Mesenchymal stem cell (in vitro differentiated cells and primary cell): ENCODE measurements at regions not wholly inside any gene's neighbourhood (a gene's known extent, or its start where the extent isn't known, plus 50 kb on each side); places are given as distances from the start of the nearest gene placed in this dataset.

Experiments
- DNase-seq: peaks from one replicate; pipeline ENCODE4 v3.0.0-alpha.2; 2013
- H2AFZ ChIP-seq: one replicate; pipeline ENCODE4 v1.6.1; 2013; ENCODE audit warnings: low read depth, mild to moderate bottlenecking, control low read depth, inconsistent platforms, low read length, moderate library complexity
- H2AK5ac ChIP-seq: 2 replicates; pipeline ENCODE4 v1.6.1; 2013; ENCODE audit warnings: low read length, moderate library complexity, mild to moderate bottlenecking, inconsistent platforms; ENCODE audit not compliant: severe bottlenecking
- H2BK120ac ChIP-seq: one replicate; pipeline ENCODE4 v1.6.1; 2013; ENCODE audit warnings: low read depth, mild to moderate bottlenecking, inconsistent platforms, low read length, moderate library complexity
- H2BK12ac ChIP-seq, 2 experiments: one replicate each; pipeline ENCODE4 v1.6.1; 2013; ENCODE audit warnings: inconsistent platforms in 2 of 2, low read length in 2 of 2, mild to moderate bottlenecking in 2 of 2, moderate library complexity in 2 of 2, control low read depth in 1 of 2
- H2BK15ac ChIP-seq: one replicate; pipeline ENCODE4 v1.6.1; 2013; ENCODE audit warnings: mild to moderate bottlenecking, low read depth, inconsistent platforms; ENCODE audit not compliant: poor library complexity, severe bottlenecking
- H2BK5ac ChIP-seq: 2 replicates; pipeline ENCODE4 v1.6.1; 2013; ENCODE audit warnings: low read depth, mild to moderate bottlenecking, low read length, control low read depth, inconsistent platforms; ENCODE audit not compliant: poor library complexity, severe bottlenecking
- H3K14ac ChIP-seq, 2 experiments: one replicate each; pipeline ENCODE4 v1.6.1; 2013; ENCODE audit warnings: inconsistent platforms in 2 of 2, low read length in 2 of 2, control low read depth in 1 of 2, mild to moderate bottlenecking in 1 of 2, moderate library complexity in 1 of 2
- H3K18ac ChIP-seq, 2 experiments: one replicate each; pipeline ENCODE4 v1.6.1; 2013; ENCODE audit warnings: inconsistent platforms in 2 of 2, low read length in 2 of 2, control low read depth in 1 of 2, low read depth in 1 of 2, mild to moderate bottlenecking in 1 of 2
- H3K23ac ChIP-seq, 2 experiments: one replicate each; pipeline ENCODE4 v1.6.1; 2013; ENCODE audit warnings: inconsistent platforms in 2 of 2, low read length in 2 of 2, mild to moderate bottlenecking in 2 of 2, moderate library complexity in 2 of 2, control low read depth in 1 of 2
- H3K27ac ChIP-seq: 2 replicates; pipeline ENCODE4 v1.5.1; 2013; ENCODE audit warnings: mild to moderate bottlenecking, moderate library complexity, low read length, control low read depth, inconsistent platforms; ENCODE audit not compliant: poor library complexity, severe bottlenecking
- H3K27me3 ChIP-seq, 2 experiments: 2 replicates each; pipeline versions ENCODE4 v1.6.1 to v1.7.0; 2013; ENCODE audit warnings: low read length in 2 of 2, mild to moderate bottlenecking in 2 of 2, moderate library complexity in 2 of 2, control low read depth in 1 of 2, inconsistent platforms in 1 of 2; ENCODE audit not compliant: control insufficient read depth in 1 of 2, insufficient read depth in 1 of 2
- H3K36me3 ChIP-seq, 2 experiments: 2 replicates each; pipeline versions ENCODE4 v1.6.1 to v1.7.0; 2013; ENCODE audit warnings: low read length in 2 of 2, control low read depth in 1 of 2, inconsistent platforms in 1 of 2, low read depth in 1 of 2, mild to moderate bottlenecking in 1 of 2; ENCODE audit not compliant: insufficient read depth in 2 of 2, control insufficient read depth in 1 of 2
- H3K4ac ChIP-seq, 2 experiments: one replicate each; pipeline ENCODE4 v1.6.1; 2013; ENCODE audit warnings: inconsistent platforms in 2 of 2, low read length in 2 of 2, mild to moderate bottlenecking in 2 of 2, moderate library complexity in 2 of 2, control low read depth in 1 of 2, low read depth in 1 of 2
- H3K4me1 ChIP-seq: 2 replicates; pipeline ENCODE4 v1.6.1; 2013; ENCODE audit warnings: low read depth, low read length, control low read depth; ENCODE audit not compliant: control insufficient read depth, insufficient read depth
- H3K4me2 ChIP-seq: 2 replicates; pipeline ENCODE4 v1.6.1; 2013; ENCODE audit warnings: low read length, mild to moderate bottlenecking, inconsistent platforms; ENCODE audit not compliant: poor library complexity, severe bottlenecking
- H3K4me3 ChIP-seq, 2 experiments: 2 replicates each; pipeline versions ENCODE4 v1.5.1 to v1.7.0; 2013; ENCODE audit warnings: low read length in 2 of 2, mild to moderate bottlenecking in 2 of 2, control low read depth in 1 of 2, low read depth in 1 of 2; ENCODE audit not compliant: insufficient read depth in 1 of 2
- H3K79me1 ChIP-seq: replicated peaks from 2 replicates; pipeline ENCODE4 v1.6.1; 2013; ENCODE audit warnings: mild to moderate bottlenecking, control low read depth, low read length, inconsistent platforms; ENCODE audit not compliant: poor library complexity, severe bottlenecking
- H3K9ac ChIP-seq: 2 replicates; pipeline ENCODE4 v1.7.0; 2013; ENCODE audit warnings: mild to moderate bottlenecking, low read length, moderate library complexity
- H3K9me3 ChIP-seq: 2 replicates; pipeline ENCODE4 v1.7.0; 2013; ENCODE audit warnings: mild to moderate bottlenecking, low read length; ENCODE audit not compliant: control insufficient read depth
- H4K8ac ChIP-seq: one replicate; pipeline ENCODE4 v1.6.1; 2013; ENCODE audit warnings: inconsistent platforms, mild to moderate bottlenecking, low read length, moderate library complexity
- H4K91ac ChIP-seq: one replicate; pipeline ENCODE4 v1.6.1; 2013; ENCODE audit warnings: mild to moderate bottlenecking, low read length, inconsistent platforms
- WGBS: methylation state at CpG from one replicate; pipeline ENCODE4 v1.1.7; 2013; ENCODE audit warnings: mixed read lengths; 5-methylcytosine and 5-hydroxymethylcytosine counted together

DNA sequence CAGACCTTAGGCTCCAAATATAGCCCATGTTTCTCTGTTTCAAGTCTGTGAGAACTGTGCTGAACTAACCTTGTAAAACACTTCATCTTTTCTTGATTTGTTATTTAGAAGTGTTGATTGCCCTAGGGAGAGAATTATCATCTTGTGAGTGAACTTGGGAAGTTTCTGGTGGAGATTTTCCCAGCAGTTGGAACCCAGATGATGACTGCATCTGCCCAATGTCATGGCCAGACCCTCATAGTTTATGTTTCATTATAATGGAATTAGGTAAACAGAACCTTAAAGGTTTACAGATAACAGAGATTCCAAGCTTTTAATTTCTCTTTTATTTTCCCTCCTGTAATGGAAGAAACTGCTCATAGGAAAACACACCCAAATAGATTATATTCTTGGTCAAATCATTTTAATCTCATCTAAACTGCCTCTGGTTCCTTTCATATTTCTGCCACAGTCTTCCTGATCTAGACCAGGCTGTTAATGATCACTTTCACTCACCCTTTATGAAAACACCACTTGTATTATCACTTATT lies 569.1 kb downstream of the KCTD12 start:
- Histone ChIP-seq H2BK5ac (no peak overlapping the region), H3K23ac (no peak overlapping the region), H3K4ac (no peak overlapping the region), H2AK5ac (no peak overlapping the region), H2AFZ (no peak overlapping the region), H2BK12ac (no peak overlapping the region), H3K9me3 (peaks cover 12% of the 10 kb centered on the region), H3K9ac (no peak overlapping the region), H2BK120ac (no peak overlapping the region), H3K79me1 (no peaks in the 10 kb centered on the region), H2BK15ac (no peak overlapping the region), H4K8ac (no peak overlapping the region), H3K18ac (no peak overlapping the region), H3K27ac (no peak overlapping the region), H3K27me3 (no peaks in the 10 kb centered on the region), H4K91ac (no peak overlapping the region), H3K4me1 (no peaks in the 10 kb centered on the region), H3K4me2 (no peak overlapping the region), H3K14ac (no peak overlapping the region), H3K36me3 (no peaks in the 10 kb centered on the region), H3K4me3 (no peak overlapping the region)
- DNase-seq = peak; percentile 23

DNA sequence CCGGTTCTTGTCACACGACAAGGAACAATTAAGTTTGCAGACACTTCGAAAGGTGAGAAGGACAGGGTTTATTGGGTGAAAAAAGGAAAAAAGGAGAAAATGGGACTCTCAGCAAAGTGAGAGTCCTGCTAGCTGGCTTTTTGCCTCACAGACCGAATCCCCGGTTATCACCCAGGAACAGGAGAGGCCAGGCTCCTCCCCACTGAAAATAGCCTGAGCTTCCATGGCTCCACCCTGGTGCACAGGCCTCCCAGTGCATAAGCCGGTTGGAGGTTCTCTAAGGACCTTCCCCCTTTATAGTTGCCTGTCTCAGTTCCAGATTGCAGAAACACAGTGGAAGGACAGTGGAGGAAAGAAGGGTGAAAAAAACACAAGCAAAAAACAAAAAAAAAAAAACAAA lies 571.7 kb downstream of the KCTD12 start:
- no peak overlapping the region for H3K4me2 ChIP-seq
- no peak overlapping the region for H3K14ac ChIP-seq
- no peaks in the 10 kb centered on the region for H3K36me3 ChIP-seq
- no peaks in the 10 kb centered on the region for H3K27me3 ChIP-seq
- no peak overlapping the region for H3K4me3 ChIP-seq
- H3K4ac ChIP-seq = no peak overlapping the region
- H2AFZ ChIP-seq = no peak overlapping the region
- no peak for DNase-seq
- H3K9me3 ChIP-seq = no peaks in the 10 kb centered on the region
- H2AK5ac ChIP-seq = no peak overlapping the region
- H3K4me1 ChIP-seq = no peaks in the 10 kb centered on the region
- no peak overlapping the region for H2BK5ac ChIP-seq
- 92% methylated on average over 5 of the region's 6 CpGs for WGBS
- no peak overlapping the region for H4K8ac ChIP-seq
- no peak overlapping the region for H4K91ac ChIP-seq
- no peak overlapping the region for H2BK12ac ChIP-seq
- H3K9ac ChIP-seq = no peak overlapping the region
- H3K23ac ChIP-seq = no peak overlapping the region
- H3K79me1 ChIP-seq = no peaks in the 10 kb centered on the region
- H3K18ac ChIP-seq = peak overlapping the region in 1 of 2 experiments; percentile 34
- H3K27ac ChIP-seq = no peak overlapping the region
- no peak overlapping the region for H2BK15ac ChIP-seq
- H2BK120ac ChIP-seq = no peak overlapping the region

DNA sequence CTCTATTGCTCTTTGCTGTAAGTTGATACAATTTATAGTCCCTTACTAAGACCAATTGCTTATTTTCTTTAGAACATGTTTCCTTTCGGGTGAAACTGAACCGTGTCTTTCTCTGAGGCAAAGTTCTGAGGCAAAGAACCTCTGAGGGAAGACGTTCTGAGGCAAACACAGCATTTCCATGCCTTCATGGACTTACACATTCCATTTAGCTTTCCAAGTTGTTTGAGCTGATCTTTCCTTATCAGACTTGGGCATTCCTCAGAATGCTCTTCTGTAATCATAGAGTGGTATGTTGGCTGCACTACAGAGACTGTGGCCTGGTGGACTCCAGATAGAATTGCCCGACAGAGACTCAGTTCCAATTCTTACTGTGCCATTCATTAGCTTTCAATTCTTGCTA lies 579.1 kb downstream of the KCTD12 start:
- no peak overlapping the region for H4K91ac ChIP-seq
- no peak overlapping the region for H3K14ac ChIP-seq
- no peak overlapping the region for H2AK5ac ChIP-seq
- H3K4me3 ChIP-seq = no peak overlapping the region
- peak overlapping the region; percentile 27 for H2AFZ ChIP-seq
- peak overlapping the region in 1 of 2 experiments; percentile 86 for H3K18ac ChIP-seq
- H3K9me3 ChIP-seq = no peaks in the 10 kb centered on the region
- no peaks in the 10 kb centered on the region for H3K36me3 ChIP-seq
- H2BK120ac ChIP-seq = peak overlapping the region; percentile 34
- no peak overlapping the region for H3K4me2 ChIP-seq
- H2BK15ac ChIP-seq = no peak overlapping the region
- peak overlapping the region; percentile 3 for H3K27ac ChIP-seq
- peak; percentile 59 for DNase-seq
- H3K9ac ChIP-seq = no peak overlapping the region
- H3K79me1 ChIP-seq = no peaks in the 10 kb centered on the region
- H3K27me3 ChIP-seq = no peaks in the 10 kb centered on the region
- H2BK5ac ChIP-seq = no peak overlapping the region
- H3K23ac ChIP-seq = no peak overlapping the region
- H3K4me1 ChIP-seq = no peaks in the 10 kb centered on the region
- 66% methylated on average over 4 of the region's 4 CpGs for WGBS
- no peak overlapping the region for H4K8ac ChIP-seq
- H2BK12ac ChIP-seq = no peak overlapping the region
- H3K4ac ChIP-seq = no peak overlapping the region

DNA sequence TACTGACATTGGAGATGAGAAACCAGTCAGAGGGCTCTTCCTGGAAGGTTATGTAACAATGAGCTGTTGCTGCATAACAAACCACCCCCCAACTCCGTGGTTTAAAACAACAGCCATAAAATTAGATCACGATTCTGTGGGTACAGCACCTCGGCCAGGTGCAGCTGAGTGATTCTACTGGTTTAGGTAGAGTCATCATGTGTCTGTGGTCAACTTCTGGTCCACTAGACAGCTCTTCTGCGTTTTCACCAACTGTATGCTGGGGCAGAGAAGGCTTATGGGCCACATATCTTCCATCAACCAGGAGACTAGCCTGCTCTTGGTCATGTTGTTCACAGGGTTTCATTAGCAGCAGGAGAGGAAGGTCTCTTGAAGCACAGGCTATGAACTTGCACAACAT lies 585.5 kb downstream of the KCTD12 start:
- Histone ChIP-seq H2BK15ac (no peak overlapping the region), H3K79me1 (no peaks in the 10 kb centered on the region), H4K91ac (no peak overlapping the region), H2AK5ac (no peak overlapping the region), H3K4me2 (no peak overlapping the region), H3K9me3 (no peaks in the 10 kb centered on the region), H3K4me3 (no peak overlapping the region), H3K18ac (no peak overlapping the region), H3K4me1 (no peaks in the 10 kb centered on the region), H3K23ac (no peak overlapping the region), H3K4ac (no peak overlapping the region), H3K27ac (no peak overlapping the region), H2BK5ac (no peak overlapping the region), H3K9ac (no peak overlapping the region), H3K36me3 (no peaks in the 10 kb centered on the region), H2BK12ac (no peak overlapping the region), H2AFZ (no peak overlapping the region), H4K8ac (no peak overlapping the region), H2BK120ac (no peak overlapping the region), H3K14ac (no peak overlapping the region), H3K27me3 (no peaks in the 10 kb centered on the region)
- no peak for DNase-seq
- WGBS = 79% methylated on average over 3 of the region's 4 CpGs
